DND-41 (cell line): ENCODE measurements at regions not wholly inside any gene's neighbourhood (a gene's known extent, or its start where the extent isn't known, plus 50 kb on each side); places are given as distances from the start of the nearest gene placed in this dataset.

Source experiments
- CTCF ChIP-seq: IDR thresholded peaks from 2 replicates; pipeline ENCODE4 v1.5.1; 2012; ENCODE audit warnings: borderline replicate concordance, low read length, moderate library complexity, mild to moderate bottlenecking; ENCODE audit not compliant: poor library complexity, severe bottlenecking; ENCODE audit errors: extremely low read depth
- EZH2 ChIP-seq: IDR thresholded peaks from 3 replicates; pipeline ENCODE4 v1.6.1; 2012; ENCODE audit warnings: borderline replicate concordance, low read depth, mild to moderate bottlenecking, moderate library complexity, low read length, inconsistent platforms; ENCODE audit not compliant: severe bottlenecking

- TF ChIP-seq CTCF = no peak
- TF ChIP-seq EZH2 = no peak
Observed at GRCh38 chr3:182294696-182295095, 498.6 kb upstream of the ATP11B start.
